Neuron (in vitro differentiated cells): ENCODE measurements at regions not wholly inside any gene's neighbourhood (a gene's known extent, or its start where the extent isn't known, plus 50 kb on each side); places are given as distances from the start of the nearest gene placed in this dataset.

ENCODE experiments used
- H2AFZ ChIP-seq: one replicate; pipeline ENCODE4 v1.6.1; 2013; ENCODE audit warnings: low read depth, mild to moderate bottlenecking, inconsistent platforms, low read length, moderate library complexity
- H3K27me3 ChIP-seq: one replicate; pipeline ENCODE4 v1.6.1; 2013; ENCODE audit warnings: low read length; ENCODE audit not compliant: insufficient read depth
- H3K36me3 ChIP-seq: one replicate; pipeline ENCODE4 v1.6.1; 2013; ENCODE audit warnings: low read length; ENCODE audit not compliant: insufficient read depth
- H3K4me1 ChIP-seq: one replicate; pipeline ENCODE4 v1.6.1; 2013; ENCODE audit warnings: low read length; ENCODE audit not compliant: insufficient read depth
- H3K4me3 ChIP-seq: 2 replicates; pipeline ENCODE4 v1.5.1; 2013; ENCODE audit warnings: mild to moderate bottlenecking, low read length, moderate library complexity
- H3K9me3 ChIP-seq: one replicate; pipeline ENCODE4 v1.6.1; 2013; ENCODE audit warnings: low read length

GRCh38 chr14:101061411-101062064 lies 158.0 kb upstream of the RTL1 start:
- H3K27me3 ChIP-seq, result no peaks in the 10 kb centered on the region
- H3K36me3 ChIP-seq, result no peaks in the 10 kb centered on the region
- H3K4me3 ChIP-seq, result no peak overlapping the region
- H3K4me1 ChIP-seq, result peaks cover 17% of the 10 kb centered on the region
- H2AFZ ChIP-seq, result no peak overlapping the region
- H3K9me3 ChIP-seq, result peaks cover 16% of the 10 kb centered on the region

GRCh38 chr14:101062065-101062450 lies 158.5 kb upstream of the RTL1 start:
- no peak overlapping the region for H2AFZ ChIP-seq
- H3K36me3 ChIP-seq, result no peaks in the 10 kb centered on the region
- H3K4me3 ChIP-seq, result peak overlapping the region; percentile 18
- peaks cover 17% of the 10 kb centered on the region for H3K4me1 ChIP-seq
- peaks cover 16% of the 10 kb centered on the region for H3K9me3 ChIP-seq
- no peaks in the 10 kb centered on the region for H3K27me3 ChIP-seq

- no peaks in the 10 kb centered on the region for H3K36me3 ChIP-seq
- peak overlapping the region; percentile 18 for H3K4me3 ChIP-seq
- H2AFZ ChIP-seq, result no peak overlapping the region
- peaks cover 17% of the 10 kb centered on the region for H3K4me1 ChIP-seq
- peaks cover 16% of the 10 kb centered on the region for H3K9me3 ChIP-seq
- H3K27me3 ChIP-seq, result no peaks in the 10 kb centered on the region
Measured at GRCh38 chr14:101062601-101063000, 159.1 kb upstream of the RTL1 start.

GRCh38 chr14:101063121-101063520 lies 159.6 kb upstream of the RTL1 start:
- H3K27me3 ChIP-seq, result no peaks in the 10 kb centered on the region
- peaks cover 17% of the 10 kb centered on the region for H3K4me1 ChIP-seq
- no peak overlapping the region for H2AFZ ChIP-seq
- no peaks in the 10 kb centered on the region for H3K36me3 ChIP-seq
- no peak overlapping the region for H3K4me3 ChIP-seq
- peaks cover 16% of the 10 kb centered on the region for H3K9me3 ChIP-seq

GRCh38 chr14:101064121-101064661 lies 160.7 kb upstream of the RTL1 start:
- H3K27me3 ChIP-seq, result no peaks in the 10 kb centered on the region

GRCh38 chr14:101064718-101065117 lies 161.2 kb upstream of the RTL1 start:
- Histone ChIP-seq H3K4me3 (no peak overlapping the region), H3K27me3 (no peaks in the 10 kb centered on the region), H3K4me1 (peaks cover 17% of the 10 kb centered on the region)

More at GRCh38 chr14:101064121-101064661, 160.7 kb upstream of the RTL1 start:
- peaks cover 16% of the 10 kb centered on the region for H3K9me3 ChIP-seq
- no peak overlapping the region for H2AFZ ChIP-seq
- H3K4me3 ChIP-seq, result no peak overlapping the region
- H3K36me3 ChIP-seq, result no peaks in the 10 kb centered on the region
- peaks cover 17% of the 10 kb centered on the region for H3K4me1 ChIP-seq

GRCh38 chr14:101065246-101065645 lies 161.7 kb upstream of the RTL1 start:
- peaks cover 17% of the 10 kb centered on the region for H3K4me1 ChIP-seq
- H3K27me3 ChIP-seq, result no peaks in the 10 kb centered on the region
- no peak overlapping the region for H2AFZ ChIP-seq
- H3K36me3 ChIP-seq, result no peaks in the 10 kb centered on the region
- H3K9me3 ChIP-seq, result peaks cover 11% of the 10 kb centered on the region
- H3K4me3 ChIP-seq, result no peak overlapping the region

More at GRCh38 chr14:101064718-101065117, 161.2 kb upstream of the RTL1 start:
- H3K9me3 ChIP-seq, result peaks cover 15% of the 10 kb centered on the region
- H2AFZ ChIP-seq, result no peak overlapping the region
- no peaks in the 10 kb centered on the region for H3K36me3 ChIP-seq

GRCh38 chr14:101065696-101066694 lies 162.5 kb upstream of the RTL1 start:
- no peaks in the 10 kb centered on the region for H3K27me3 ChIP-seq
- peaks cover 10% of the 10 kb centered on the region for H3K9me3 ChIP-seq
- H3K36me3 ChIP-seq, result no peaks in the 10 kb centered on the region
- H2AFZ ChIP-seq, result no peak overlapping the region
- peaks cover 17% of the 10 kb centered on the region for H3K4me1 ChIP-seq
- no peak overlapping the region for H3K4me3 ChIP-seq

- no peak overlapping the region for H2AFZ ChIP-seq
- H3K27me3 ChIP-seq, result no peaks in the 10 kb centered on the region
- H3K9me3 ChIP-seq, result peaks cover 10% of the 10 kb centered on the region
- no peak overlapping the region for H3K4me3 ChIP-seq
- H3K36me3 ChIP-seq, result no peaks in the 10 kb centered on the region
- peaks cover 13% of the 10 kb centered on the region for H3K4me1 ChIP-seq
Measured at GRCh38 chr14:101066826-101067510, 163.4 kb upstream of the RTL1 start.

- Histone ChIP-seq H2AFZ (no peak overlapping the region), H3K27me3 (no peaks in the 10 kb centered on the region), H3K4me3 (no peak overlapping the region), H3K9me3 (peaks cover 10% of the 10 kb centered on the region), H3K4me1 (peaks cover 10% of the 10 kb centered on the region), H3K36me3 (no peaks in the 10 kb centered on the region)
Measured at GRCh38 chr14:101068313-101069227, 165.0 kb upstream of the RTL1 start.

GRCh38 chr14:101069228-101069549 lies 165.7 kb upstream of the RTL1 start:
- H3K27me3 ChIP-seq, result no peaks in the 10 kb centered on the region
- H3K4me3 ChIP-seq, result no peak overlapping the region
- peaks cover 10% of the 10 kb centered on the region for H3K9me3 ChIP-seq
- H2AFZ ChIP-seq, result no peak overlapping the region
- peaks cover 12% of the 10 kb centered on the region for H3K4me1 ChIP-seq
- H3K36me3 ChIP-seq, result no peaks in the 10 kb centered on the region
